ENCODE measurements at regions not wholly inside any gene's neighbourhood (a gene's known extent, or its start where the extent isn't known, plus 50 kb on each side); places are given as distances from the start of the nearest gene placed in this dataset.

DNA sequence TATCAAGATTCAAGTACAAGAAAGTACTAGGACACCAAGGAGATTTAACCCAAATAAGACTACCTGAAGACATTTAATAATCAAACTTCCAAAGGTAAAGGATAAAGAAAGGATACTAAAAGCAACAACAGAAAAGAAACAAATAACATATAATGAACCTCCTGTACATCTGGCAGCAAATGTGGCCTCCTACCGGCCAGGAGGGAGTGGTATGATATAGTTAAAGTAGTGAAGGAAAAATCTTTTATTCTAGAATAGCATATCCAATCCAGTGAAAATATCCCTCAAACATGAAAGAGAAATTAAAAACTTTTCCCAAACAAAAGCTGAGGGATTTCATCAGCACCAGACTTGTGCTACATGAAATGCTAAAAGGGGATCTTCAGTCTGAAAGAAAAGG, 104.7 kb upstream of the GUCY1A2 start:
- no peak for TF ChIP-seq POLR2A (IDR thresholded peaks at IDR 0.05)
- TF ChIP-seq, protein P1, sequence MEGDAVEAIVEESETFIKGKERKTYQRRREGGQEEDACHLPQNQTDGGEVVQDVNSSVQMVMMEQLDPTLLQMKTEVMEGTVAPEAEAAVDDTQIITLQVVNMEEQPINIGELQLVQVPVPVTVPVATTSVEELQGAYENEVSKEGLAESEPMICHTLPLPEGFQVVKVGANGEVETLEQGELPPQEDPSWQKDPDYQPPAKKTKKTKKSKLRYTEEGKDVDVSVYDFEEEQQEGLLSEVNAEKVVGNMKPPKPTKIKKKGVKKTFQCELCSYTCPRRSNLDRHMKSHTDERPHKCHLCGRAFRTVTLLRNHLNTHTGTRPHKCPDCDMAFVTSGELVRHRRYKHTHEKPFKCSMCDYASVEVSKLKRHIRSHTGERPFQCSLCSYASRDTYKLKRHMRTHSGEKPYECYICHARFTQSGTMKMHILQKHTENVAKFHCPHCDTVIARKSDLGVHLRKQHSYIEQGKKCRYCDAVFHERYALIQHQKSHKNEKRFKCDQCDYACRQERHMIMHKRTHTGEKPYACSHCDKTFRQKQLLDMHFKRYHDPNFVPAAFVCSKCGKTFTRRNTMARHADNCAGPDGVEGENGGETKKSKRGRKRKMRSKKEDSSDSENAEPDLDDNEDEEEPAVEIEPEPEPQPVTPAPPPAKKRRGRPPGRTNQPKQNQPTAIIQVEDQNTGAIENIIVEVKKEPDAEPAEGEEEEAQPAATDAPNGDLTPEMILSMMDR (IDR thresholded peaks at IDR 0.05): no peak
